ENCODE measurements at regions not wholly inside any gene's neighbourhood (a gene's known extent, or its start where the extent isn't known, plus 50 kb on each side); places are given as distances from the start of the nearest gene placed in this dataset.

GRCh38 chr12:14164266-14164665, 182.9 kb upstream of the GRIN2B start:
- no peak for DNase-seq (ENCODE audit: low read depth)
- no peak overlapping the region for H3K4me3 ChIP-seq (ENCODE audit: control insufficient read depth, low read depth, low read length)
- TF ChIP-seq, protein P1, sequence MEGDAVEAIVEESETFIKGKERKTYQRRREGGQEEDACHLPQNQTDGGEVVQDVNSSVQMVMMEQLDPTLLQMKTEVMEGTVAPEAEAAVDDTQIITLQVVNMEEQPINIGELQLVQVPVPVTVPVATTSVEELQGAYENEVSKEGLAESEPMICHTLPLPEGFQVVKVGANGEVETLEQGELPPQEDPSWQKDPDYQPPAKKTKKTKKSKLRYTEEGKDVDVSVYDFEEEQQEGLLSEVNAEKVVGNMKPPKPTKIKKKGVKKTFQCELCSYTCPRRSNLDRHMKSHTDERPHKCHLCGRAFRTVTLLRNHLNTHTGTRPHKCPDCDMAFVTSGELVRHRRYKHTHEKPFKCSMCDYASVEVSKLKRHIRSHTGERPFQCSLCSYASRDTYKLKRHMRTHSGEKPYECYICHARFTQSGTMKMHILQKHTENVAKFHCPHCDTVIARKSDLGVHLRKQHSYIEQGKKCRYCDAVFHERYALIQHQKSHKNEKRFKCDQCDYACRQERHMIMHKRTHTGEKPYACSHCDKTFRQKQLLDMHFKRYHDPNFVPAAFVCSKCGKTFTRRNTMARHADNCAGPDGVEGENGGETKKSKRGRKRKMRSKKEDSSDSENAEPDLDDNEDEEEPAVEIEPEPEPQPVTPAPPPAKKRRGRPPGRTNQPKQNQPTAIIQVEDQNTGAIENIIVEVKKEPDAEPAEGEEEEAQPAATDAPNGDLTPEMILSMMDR (conservative IDR thresholded peaks at IDR 0.05; ENCODE audit: control insufficient read depth, insufficient read depth, low read depth, low read length), result no peak

- TF ChIP-seq, protein P1 (conservative IDR thresholded peaks at IDR 0.05; ENCODE audit: control insufficient read depth, insufficient read depth, low read depth, low read length), result peak; percentile 99
- H3K4me3 ChIP-seq (ENCODE audit: control insufficient read depth, low read depth, low read length), result no peak overlapping the region
- DNase-seq (ENCODE audit: low read depth), result peak; percentile 60
These were observed 185.7 kb upstream of the GRIN2B start for GRCh38 chr12:14167005-14167628.

DNA sequence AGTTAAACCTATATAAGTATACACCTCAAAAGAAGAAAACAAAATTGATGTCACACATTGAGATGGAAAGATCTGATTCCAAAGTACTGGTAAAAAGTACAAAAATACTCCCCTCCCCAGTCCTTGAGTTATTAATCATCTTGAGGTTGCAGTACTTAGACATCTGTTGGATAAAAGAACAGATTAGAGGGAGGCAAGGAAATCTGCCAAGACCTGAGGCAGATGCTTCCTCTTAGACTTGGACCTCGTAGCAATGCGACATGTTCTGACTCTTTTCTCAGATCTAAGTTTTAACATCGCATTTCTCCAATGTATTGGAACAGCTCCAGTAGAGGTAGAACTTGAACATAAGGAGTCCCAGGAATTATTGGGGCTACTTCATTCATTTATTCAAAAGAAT, 187.9 kb upstream of the GRIN2B start:
- no peak for DNase-seq (ENCODE audit: low read depth)
- TF ChIP-seq, protein P1 (conservative IDR thresholded peaks at IDR 0.05; ENCODE audit: control insufficient read depth, insufficient read depth, low read depth, low read length), result no peak
- H3K4me3 ChIP-seq (ENCODE audit: control insufficient read depth, low read depth, low read length), result no peak overlapping the region

GRCh38 chr12:14171106-14171505, 189.7 kb upstream of the GRIN2B start:
- DNase-seq (ENCODE audit: low read depth), result no peak
- TF ChIP-seq, protein P1 (conservative IDR thresholded peaks at IDR 0.05; ENCODE audit: control insufficient read depth, insufficient read depth, low read depth, low read length), result no peak
- H3K4me3 ChIP-seq (ENCODE audit: control insufficient read depth, low read depth, low read length), result no peak overlapping the region

DNA sequence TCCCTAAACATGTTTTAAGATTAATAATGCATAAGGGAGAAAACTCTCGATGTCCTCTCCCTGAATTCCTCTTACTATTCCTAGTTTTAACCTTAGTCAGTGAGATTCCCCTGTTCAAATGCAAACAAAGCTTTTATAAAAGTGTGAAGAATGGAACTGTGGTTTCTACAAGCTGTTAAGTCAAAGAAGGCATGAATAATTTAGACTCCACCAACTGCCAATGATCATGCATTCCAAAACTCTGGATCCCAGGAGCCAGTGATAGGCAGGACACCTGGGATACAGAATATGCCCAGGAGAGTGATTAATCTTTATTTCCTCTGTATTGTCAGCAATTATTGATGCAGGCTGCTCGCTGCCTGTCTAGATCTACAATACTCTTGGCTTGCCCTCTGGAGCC, 190.3 kb upstream of the ATF7IP start:
- DNase-seq (ENCODE audit: low read depth), result no peak
- H3K4me3 ChIP-seq (ENCODE audit: control insufficient read depth, low read depth, low read length), result no peak overlapping the region
- TF ChIP-seq, protein P1 (conservative IDR thresholded peaks at IDR 0.05; ENCODE audit: control insufficient read depth, insufficient read depth, low read depth, low read length), result no peak

- DNase-seq (ENCODE audit: low read depth), result peak; percentile 44
- no peak overlapping the region for H3K4me3 ChIP-seq (ENCODE audit: control insufficient read depth, low read depth, low read length)
- TF ChIP-seq, protein P1 (conservative IDR thresholded peaks at IDR 0.05; ENCODE audit: control insufficient read depth, insufficient read depth, low read depth, low read length), result peak; percentile 78
These were observed 179.9 kb upstream of the ATF7IP start for GRCh38 chr12:14185427-14186192.

Data from fibroblast of mammary gland (primary cell).